ENCODE measurements at regions not wholly inside any gene's neighbourhood (a gene's known extent, or its start where the extent isn't known, plus 50 kb on each side); places are given as distances from the start of the nearest gene placed in this dataset.

- TF ChIP-seq CTCF (IDR thresholded peaks at IDR 0.05; ENCODE audit: low read depth, low read length) (no peak), POLR2A (IDR thresholded peaks at IDR 0.05; ENCODE audit: extremely low read depth, insufficient read length) (no peak), MAX (IDR thresholded peaks at IDR 0.05; ENCODE audit: low read depth, low read length) (no peak), MYC (IDR thresholded peaks at IDR 0.05; ENCODE audit: low read depth, low read length) (no peak)
- no peak overlapping the region for H3K4me3 ChIP-seq (ENCODE audit: low read depth, low read length)
- DNase-seq (ENCODE audit: low read depth) = no peak
These were observed 499.1 kb downstream of the LIG4 start for GRCh38 chr13:107716241-107716640.

- no peak for TF ChIP-seq POLR2A (IDR thresholded peaks at IDR 0.05; ENCODE audit: extremely low read depth, insufficient read length)
- TF ChIP-seq MYC (IDR thresholded peaks at IDR 0.05; ENCODE audit: low read depth, low read length) = no peak
- TF ChIP-seq CTCF (IDR thresholded peaks at IDR 0.05; ENCODE audit: low read depth, low read length) = no peak
- TF ChIP-seq MAX (IDR thresholded peaks at IDR 0.05; ENCODE audit: low read depth, low read length) = no peak
- H3K4me3 ChIP-seq (ENCODE audit: low read depth, low read length) = no peak overlapping the region
- no peak for DNase-seq (ENCODE audit: low read depth)
These were observed 499.8 kb downstream of the LIG4 start for GRCh38 chr13:107715496-107715895.

DNA sequence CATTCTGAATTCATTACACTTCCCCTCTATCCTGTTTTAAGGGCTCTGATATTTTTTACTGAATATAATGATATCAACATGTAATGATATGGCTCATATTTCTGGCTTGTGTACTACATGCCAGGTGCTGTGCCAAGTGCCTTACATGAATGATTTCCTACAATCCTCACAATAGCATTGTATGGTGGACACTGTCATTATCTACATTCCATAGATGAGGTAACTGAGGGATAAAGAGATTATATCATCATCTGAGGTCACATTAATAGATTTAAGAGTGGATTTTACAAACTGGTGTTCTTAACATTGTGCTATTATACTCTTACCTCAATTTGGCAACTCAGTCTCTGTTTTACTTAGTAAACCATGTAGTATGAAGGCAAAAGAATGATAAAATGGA, 502.0 kb downstream of the LIG4 start:
- DNase-seq (ENCODE audit: low read depth) = no peak
- TF ChIP-seq MAX (IDR thresholded peaks at IDR 0.05; ENCODE audit: low read depth, low read length) (no peak), MYC (IDR thresholded peaks at IDR 0.05; ENCODE audit: low read depth, low read length) (no peak)
- H3K4me3 ChIP-seq (ENCODE audit: low read depth, low read length) = no peak overlapping the region

GRCh38 chr13:107712145-107712860, 503.0 kb downstream of the LIG4 start:
- DNase-seq (ENCODE audit: low read depth) = no peak
- TF ChIP-seq CTCF (IDR thresholded peaks at IDR 0.05; ENCODE audit: low read depth, low read length) (no peak), MYC (IDR thresholded peaks at IDR 0.05; ENCODE audit: low read depth, low read length) (no peak), POLR2A (IDR thresholded peaks at IDR 0.05; ENCODE audit: extremely low read depth, insufficient read length) (no peak), MAX (IDR thresholded peaks at IDR 0.05; ENCODE audit: low read depth, low read length) (no peak)
- H3K4me3 ChIP-seq (ENCODE audit: low read depth, low read length) = no peak overlapping the region

DNA sequence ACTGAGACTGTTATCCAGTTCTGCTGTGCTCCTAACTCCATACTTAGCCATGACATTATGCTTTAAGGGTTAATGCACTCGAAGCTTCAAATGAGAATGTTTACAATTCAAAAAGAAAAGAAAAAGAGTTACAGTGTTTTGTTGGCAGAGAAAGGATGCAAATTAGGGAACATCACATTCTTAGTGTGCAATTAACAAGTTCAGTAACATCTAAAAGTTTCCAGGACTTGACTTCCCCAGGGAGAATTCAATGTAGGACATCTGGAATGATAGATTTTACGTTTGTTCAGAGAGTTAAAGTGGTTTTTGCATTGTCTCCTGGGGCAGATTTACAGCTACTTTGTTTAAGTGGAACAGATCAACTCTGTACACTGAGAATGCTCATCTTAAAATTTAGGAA, 525.2 kb downstream of the LIG4 start:
- DNase-seq (ENCODE audit: low read depth) = no peak
- H3K4me3 ChIP-seq (ENCODE audit: low read depth, low read length) = no peak overlapping the region
- no peak for TF ChIP-seq CTCF (IDR thresholded peaks at IDR 0.05; ENCODE audit: low read depth, low read length)
- TF ChIP-seq MYC (IDR thresholded peaks at IDR 0.05; ENCODE audit: low read depth, low read length) = no peak
- no peak for TF ChIP-seq MAX (IDR thresholded peaks at IDR 0.05; ENCODE audit: low read depth, low read length)
- no peak for TF ChIP-seq POLR2A (IDR thresholded peaks at IDR 0.05; ENCODE audit: extremely low read depth, insufficient read length)

- no peak overlapping the region for H3K4me3 ChIP-seq (ENCODE audit: low read depth, low read length)
- TF ChIP-seq MYC (IDR thresholded peaks at IDR 0.05; ENCODE audit: low read depth, low read length) (no peak), POLR2A (IDR thresholded peaks at IDR 0.05; ENCODE audit: extremely low read depth, insufficient read length) (no peak), CTCF (IDR thresholded peaks at IDR 0.05; ENCODE audit: low read depth, low read length) (no peak), MAX (IDR thresholded peaks at IDR 0.05; ENCODE audit: low read depth, low read length) (no peak)
- DNase-seq (ENCODE audit: low read depth) = no peak
These were observed 529.5 kb downstream of the LIG4 start for GRCh38 chr13:107685876-107686275.

All from NB4 (cell line).